ENCODE measurements at regions not wholly inside any gene's neighbourhood (a gene's known extent, or its start where the extent isn't known, plus 50 kb on each side); places are given as distances from the start of the nearest gene placed in this dataset.

- TF ChIP-seq CTCF (IDR thresholded peaks at IDR 0.05; ENCODE audit: low read depth, low read length, missing control alignments): no peak
- DNase-seq (ENCODE audit: low read depth): no peak
- no peak overlapping the region for H3K4me3 ChIP-seq (ENCODE audit: low read depth, low read length)
Observed at GRCh38 chr3:95356764-95357501, 1294.1 kb downstream of the NSUN3 start.

GRCh38 chr3:95387242-95388021 lies 1324.6 kb downstream of the NSUN3 start:
- H3K4me3 ChIP-seq (ENCODE audit: low read depth, low read length): no peak overlapping the region
- DNase-seq (ENCODE audit: low read depth): no peak
- no peak for TF ChIP-seq CTCF (IDR thresholded peaks at IDR 0.05; ENCODE audit: low read depth, low read length, missing control alignments)

- no peak for TF ChIP-seq CTCF (IDR thresholded peaks at IDR 0.05; ENCODE audit: low read depth, low read length, missing control alignments)
- H3K4me3 ChIP-seq (ENCODE audit: low read depth, low read length): no peak overlapping the region
- DNase-seq (ENCODE audit: low read depth): no peak
Observed at GRCh38 chr3:95389725-95390313, 1327.0 kb downstream of the NSUN3 start.

- no peak for DNase-seq (ENCODE audit: low read depth)
- H3K4me3 ChIP-seq (ENCODE audit: low read depth, low read length): no peak overlapping the region
- no peak for TF ChIP-seq CTCF (IDR thresholded peaks at IDR 0.05; ENCODE audit: low read depth, low read length, missing control alignments)
Observed at GRCh38 chr3:95394286-95394685, 1331.4 kb downstream of the NSUN3 start.

GRCh38 chr3:95399585-95399984 lies 1336.7 kb downstream of the NSUN3 start:
- DNase-seq (ENCODE audit: low read depth): no peak
- no peak for TF ChIP-seq CTCF (IDR thresholded peaks at IDR 0.05; ENCODE audit: low read depth, low read length, missing control alignments)

GRCh38 chr3:95401693-95402092 lies 1338.8 kb downstream of the NSUN3 start:
- no peak for DNase-seq (ENCODE audit: low read depth)
- H3K4me3 ChIP-seq (ENCODE audit: low read depth, low read length): no peak overlapping the region
- TF ChIP-seq CTCF (IDR thresholded peaks at IDR 0.05; ENCODE audit: low read depth, low read length, missing control alignments): no peak

More at GRCh38 chr3:95399585-95399984, 1336.7 kb downstream of the NSUN3 start:
- no peak overlapping the region for H3K4me3 ChIP-seq (ENCODE audit: low read depth, low read length)
